WTC11 (cell line): ENCODE measurements at regions not wholly inside any gene's neighbourhood (a gene's known extent, or its start where the extent isn't known, plus 50 kb on each side); places are given as distances from the start of the nearest gene placed in this dataset.

Experiments used
- CREB1 ChIP-seq: sonication (generic); formaldehyde crosslinking; IDR thresholded peaks from 2 replicates; pipeline ENCODE4 v1.8.0; 2023; ENCODE audit warnings: mild to moderate bottlenecking, missing genetic modification reagents
- ETV6 ChIP-seq: sonication (generic); formaldehyde crosslinking; IDR thresholded peaks from 2 replicates; pipeline ENCODE4 v1.8.1; 2022; ENCODE audit warnings: mild to moderate bottlenecking, missing genetic modification reagents
- IRF2 ChIP-seq: sonication (generic); formaldehyde crosslinking; IDR thresholded peaks from 2 replicates; pipeline ENCODE4 v1.8.0; 2022; ENCODE audit warnings: low read depth, missing genetic modification reagents, borderline replicate concordance
- SMAD3 ChIP-seq: sonication (generic); formaldehyde crosslinking; IDR thresholded peaks from 2 replicates; pipeline ENCODE4 v1.8.0; 2022; ENCODE audit warnings: missing genetic modification reagents, mild to moderate bottlenecking, borderline replicate concordance
- SP1 ChIP-seq: sonication (generic); formaldehyde crosslinking; conservative IDR thresholded peaks from 2 replicates; pipeline ENCODE4 v1.8.1; 2022; ENCODE audit warnings: missing genetic modification reagents
- USF2 ChIP-seq: sonication (generic); formaldehyde crosslinking; IDR thresholded peaks from 2 replicates; pipeline ENCODE4 v1.8.1; 2023; ENCODE audit warnings: mild to moderate bottlenecking, missing genetic modification reagents, moderate library complexity
- TF ChIP-seq, protein P1 (sequence below): fragments of 200-600 bp; IDR thresholded peaks from 2 replicates; pipeline ENCODE4 v1.8.0; 2022; ENCODE audit warnings: antibody characterized with exemption

GRCh38 chrX:30981968-30982367 lies 89.9 kb downstream of the FTHL17 start:
- TF ChIP-seq, protein P1, sequence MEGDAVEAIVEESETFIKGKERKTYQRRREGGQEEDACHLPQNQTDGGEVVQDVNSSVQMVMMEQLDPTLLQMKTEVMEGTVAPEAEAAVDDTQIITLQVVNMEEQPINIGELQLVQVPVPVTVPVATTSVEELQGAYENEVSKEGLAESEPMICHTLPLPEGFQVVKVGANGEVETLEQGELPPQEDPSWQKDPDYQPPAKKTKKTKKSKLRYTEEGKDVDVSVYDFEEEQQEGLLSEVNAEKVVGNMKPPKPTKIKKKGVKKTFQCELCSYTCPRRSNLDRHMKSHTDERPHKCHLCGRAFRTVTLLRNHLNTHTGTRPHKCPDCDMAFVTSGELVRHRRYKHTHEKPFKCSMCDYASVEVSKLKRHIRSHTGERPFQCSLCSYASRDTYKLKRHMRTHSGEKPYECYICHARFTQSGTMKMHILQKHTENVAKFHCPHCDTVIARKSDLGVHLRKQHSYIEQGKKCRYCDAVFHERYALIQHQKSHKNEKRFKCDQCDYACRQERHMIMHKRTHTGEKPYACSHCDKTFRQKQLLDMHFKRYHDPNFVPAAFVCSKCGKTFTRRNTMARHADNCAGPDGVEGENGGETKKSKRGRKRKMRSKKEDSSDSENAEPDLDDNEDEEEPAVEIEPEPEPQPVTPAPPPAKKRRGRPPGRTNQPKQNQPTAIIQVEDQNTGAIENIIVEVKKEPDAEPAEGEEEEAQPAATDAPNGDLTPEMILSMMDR = no peak
- no peak for TF ChIP-seq SMAD3 (CRISPR knock-in tag)
- TF ChIP-seq ETV6 = no peak
- TF ChIP-seq SP1 = no peak
- TF ChIP-seq IRF2 (CRISPR knock-in tag) = no peak
- no peak for TF ChIP-seq USF2
- TF ChIP-seq CREB1 = no peak
